Choroid plexus epithelial cell (primary cell): ENCODE measurements at regions not wholly inside any gene's neighbourhood (a gene's known extent, or its start where the extent isn't known, plus 50 kb on each side); places are given as distances from the start of the nearest gene placed in this dataset.

Experiments used
- DNase-seq: peaks from one replicate; pipeline ENCODE4 v3.0.0-alpha.2; 2010; ENCODE audit warnings: low read depth
- H3K4me3 ChIP-seq: 2 replicates; pipeline ENCODE4 v1.5.1; 2011; ENCODE audit warnings: low read depth, mild to moderate bottlenecking, control low read depth, low read length, moderate library complexity
- CTCF ChIP-seq: conservative IDR thresholded peaks from 2 replicates; pipeline ENCODE4 v1.5.1; 2011; ENCODE audit warnings: low read depth, mild to moderate bottlenecking, control low read depth, inconsistent platforms, low read length, moderate library complexity

- H3K4me3 ChIP-seq = no peak overlapping the region
- no peak for TF ChIP-seq CTCF
- no peak for DNase-seq
These were observed 895.8 kb downstream of the TSN start for GRCh38 chr2:122651236-122651635.

GRCh38 chr2:122651780-122652179 is 896.3 kb downstream of the TSN start:
- no peak for DNase-seq

DNA sequence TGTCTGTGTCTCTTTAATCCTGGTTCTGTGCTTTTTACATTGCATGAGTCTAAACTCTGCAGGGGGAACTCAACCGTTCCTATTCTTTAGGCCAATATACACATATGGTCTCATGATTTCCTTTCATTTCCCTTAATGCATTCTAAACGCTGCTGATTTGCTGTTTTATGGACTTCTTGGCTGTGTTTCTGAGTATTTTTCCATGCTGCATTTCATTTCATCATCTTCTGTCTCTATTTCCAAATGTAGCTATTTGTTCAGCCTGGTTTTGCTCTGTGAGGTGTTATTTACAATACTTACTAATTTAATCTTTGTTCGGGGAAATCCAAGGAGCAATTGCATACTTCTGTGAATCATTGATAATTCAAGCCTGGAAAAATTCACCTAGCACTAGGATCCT is 897.2 kb downstream of the TSN start:
- no peak for TF ChIP-seq CTCF
- no peak for DNase-seq
- no peak overlapping the region for H3K4me3 ChIP-seq

More at GRCh38 chr2:122651780-122652179, 896.3 kb downstream of the TSN start:
- H3K4me3 ChIP-seq = no peak overlapping the region
- no peak for TF ChIP-seq CTCF

GRCh38 chr2:122656403-122656802 is 901.0 kb downstream of the TSN start:
- no peak overlapping the region for H3K4me3 ChIP-seq
- DNase-seq = no peak
- TF ChIP-seq CTCF = no peak

GRCh38 chr2:122660786-122661634 is 905.6 kb downstream of the TSN start:
- TF ChIP-seq CTCF = no peak
- DNase-seq = no peak
- no peak overlapping the region for H3K4me3 ChIP-seq

DNA sequence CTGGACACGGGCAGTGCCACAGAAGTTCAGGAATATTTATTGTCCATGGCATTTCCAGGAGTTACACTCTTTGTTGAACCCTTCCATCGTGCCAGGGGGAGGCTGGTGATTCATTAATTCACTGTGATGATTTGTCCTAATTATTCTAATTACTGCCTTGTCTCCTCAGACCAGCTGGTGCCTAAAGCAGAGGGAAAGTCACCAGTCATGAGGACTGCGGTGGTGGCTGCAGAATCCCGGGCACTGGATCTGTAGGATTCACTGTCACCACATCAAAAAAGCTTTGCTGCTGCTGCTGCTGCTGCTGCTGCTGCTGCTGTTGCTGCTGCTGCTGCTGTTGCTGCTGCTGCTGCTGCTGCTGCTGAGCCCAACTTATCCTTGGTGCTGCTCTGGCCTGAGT is 908.2 kb downstream of the TSN start:
- DNase-seq = no peak
- no peak for TF ChIP-seq CTCF
- H3K4me3 ChIP-seq = no peak overlapping the region

DNA sequence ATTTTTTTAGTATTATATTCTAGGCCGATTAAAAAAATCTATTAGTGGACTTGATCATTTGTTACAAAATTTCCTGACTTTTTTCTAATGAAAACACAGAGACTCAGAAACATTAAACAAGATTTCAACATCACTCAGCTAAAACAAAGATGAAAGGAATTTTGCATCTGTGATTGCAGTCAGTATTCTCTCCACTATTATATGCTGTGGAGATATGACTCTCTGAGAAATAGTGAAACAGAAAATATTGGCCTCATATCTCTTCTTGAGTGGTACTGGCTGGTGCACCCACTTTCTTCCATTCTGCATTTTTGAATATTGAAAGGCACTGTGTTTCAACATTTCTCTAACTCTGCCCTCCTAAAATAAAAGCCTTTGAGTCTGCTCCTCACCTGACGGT is 914.2 kb downstream of the TSN start:
- DNase-seq = no peak
- no peak for TF ChIP-seq CTCF
- H3K4me3 ChIP-seq = no peak overlapping the region
